HG03558 (cell line): ENCODE measurements at regions not wholly inside any gene's neighbourhood (a gene's known extent, or its start where the extent isn't known, plus 50 kb on each side); places are given as distances from the start of the nearest gene placed in this dataset.
"Not testable (repeated sequence)": the region's sequence is repeated elsewhere in the genome, so short reads cannot be mapped to it uniquely, and the experiment has no call there.

ENCODE experiments used
- ATAC-seq: cut with Tn5 transposase; IDR thresholded peaks from one replicate; pipeline ENCODE4 v1.9.1; 2021; ENCODE audit warnings: moderate number of reproducible peaks; ENCODE audit not compliant: unreplicated experiment; ENCODE audit errors: extremely low read depth

DNA sequence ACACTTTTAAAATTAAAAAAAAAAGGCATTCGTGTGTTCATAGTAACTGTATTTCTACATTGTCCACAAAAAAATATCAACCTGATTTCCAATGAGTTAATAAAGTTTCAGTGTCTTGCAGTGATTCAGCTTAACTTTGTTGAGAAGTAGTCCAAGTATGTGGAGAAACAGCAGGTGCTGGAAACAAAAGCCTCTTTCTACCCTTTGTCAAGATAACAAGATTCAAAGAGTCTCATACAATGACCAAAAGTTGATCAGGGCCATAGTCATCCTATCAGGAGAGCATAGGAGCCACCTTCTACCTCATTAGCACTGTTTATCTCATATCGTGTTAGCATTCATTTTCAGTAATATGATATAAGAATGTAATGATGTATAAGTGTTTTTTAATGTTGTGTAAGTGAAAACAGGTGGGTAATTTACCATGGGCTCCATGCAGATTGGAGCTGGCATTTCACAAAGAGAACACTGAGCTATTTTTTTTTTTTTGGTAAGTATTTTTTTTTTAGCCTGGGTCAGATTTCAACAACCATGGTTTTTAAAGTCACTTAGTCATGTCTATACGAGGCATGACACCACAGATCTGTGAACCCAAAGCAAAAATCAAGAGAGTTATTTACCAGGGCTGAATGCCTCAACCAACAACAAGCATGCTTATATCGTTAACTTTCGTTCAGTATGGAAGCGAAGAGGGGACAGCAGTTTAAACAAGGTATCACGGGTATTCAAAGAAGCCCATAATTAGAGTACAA lies 165.0 kb upstream of the ZNF521 start:
- no peak for ATAC-seq

DNA sequence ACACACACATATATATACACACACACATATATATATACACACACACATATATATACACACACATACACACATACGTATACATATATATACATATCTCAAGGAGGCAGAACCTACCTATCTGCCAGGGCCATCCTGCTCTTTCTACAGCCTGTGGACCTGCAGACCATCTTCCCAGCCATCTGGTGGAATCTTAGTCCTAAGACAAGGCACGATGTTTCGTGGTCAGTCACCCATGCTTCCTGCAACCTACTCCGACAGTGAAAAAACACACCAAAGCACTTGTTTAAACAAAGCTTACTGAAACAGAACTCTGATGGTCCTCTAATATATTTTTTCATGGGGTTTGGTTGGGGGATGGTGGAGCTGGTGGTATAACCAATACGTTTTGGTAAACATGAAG lies 164.2 kb upstream of the ZNF521 start:
- no peak for ATAC-seq

DNA sequence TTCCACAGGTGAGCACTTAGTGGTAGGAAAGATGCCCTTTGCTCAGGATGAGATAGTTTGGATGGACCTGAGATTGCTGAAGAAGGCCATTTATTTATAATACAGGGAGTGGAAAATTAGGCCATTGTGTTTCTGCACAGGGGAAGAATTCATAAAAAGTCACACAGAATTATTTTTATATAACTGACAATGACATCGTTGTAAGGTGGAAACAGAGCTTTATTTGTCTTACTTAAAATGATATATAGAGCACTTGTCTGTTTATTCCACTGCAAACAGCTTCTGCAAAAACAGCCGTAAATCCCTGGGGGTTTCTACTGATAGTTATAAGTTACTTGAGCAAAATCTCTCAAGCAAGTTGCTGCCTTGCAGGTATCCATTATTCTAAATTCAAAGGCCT lies 158.1 kb upstream of the ZNF521 start:
- no peak for ATAC-seq

- no peak for ATAC-seq
Measured at GRCh38 chr18:25503567-25504081, 151.7 kb upstream of the ZNF521 start.

DNA sequence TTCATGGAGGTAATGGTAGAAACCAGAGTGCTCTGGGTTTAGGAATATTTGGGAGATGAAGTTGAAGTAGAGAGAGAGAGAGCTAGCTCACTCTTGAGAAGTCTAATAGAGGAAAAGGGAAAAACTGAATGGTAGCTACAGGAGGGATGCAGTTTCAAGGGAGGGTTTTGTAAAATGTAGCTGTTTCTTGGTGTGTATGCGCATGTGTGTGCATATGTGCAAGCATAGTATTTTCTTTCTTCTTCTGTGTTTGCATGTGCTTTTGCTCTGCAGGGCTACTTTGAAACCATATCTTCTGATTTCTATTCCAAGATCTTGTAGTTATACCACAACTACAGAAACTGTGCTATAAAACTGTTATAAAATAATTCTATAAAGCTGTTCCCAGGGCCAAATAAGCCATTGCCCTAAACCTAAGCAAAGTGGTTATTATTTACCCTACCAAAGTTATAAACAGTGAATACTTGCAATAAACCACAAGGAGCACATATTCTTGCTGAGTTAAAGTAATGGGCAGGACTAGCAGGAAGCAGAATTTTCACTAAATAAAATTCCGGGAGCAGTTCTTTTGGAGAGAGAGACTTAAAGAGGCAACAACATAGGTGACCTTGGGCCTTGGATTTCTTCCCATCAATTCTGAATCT lies 145.3 kb upstream of the ZNF521 start:
- no peak for ATAC-seq

GRCh38 chr18:25496544-25496943 lies 144.6 kb upstream of the ZNF521 start:
- no peak for ATAC-seq

GRCh38 chr18:25495606-25496005 lies 143.6 kb upstream of the ZNF521 start:
- ATAC-seq, result no peak

GRCh38 chr18:25494888-25495287 lies 142.9 kb upstream of the ZNF521 start:
- no peak for ATAC-seq

DNA sequence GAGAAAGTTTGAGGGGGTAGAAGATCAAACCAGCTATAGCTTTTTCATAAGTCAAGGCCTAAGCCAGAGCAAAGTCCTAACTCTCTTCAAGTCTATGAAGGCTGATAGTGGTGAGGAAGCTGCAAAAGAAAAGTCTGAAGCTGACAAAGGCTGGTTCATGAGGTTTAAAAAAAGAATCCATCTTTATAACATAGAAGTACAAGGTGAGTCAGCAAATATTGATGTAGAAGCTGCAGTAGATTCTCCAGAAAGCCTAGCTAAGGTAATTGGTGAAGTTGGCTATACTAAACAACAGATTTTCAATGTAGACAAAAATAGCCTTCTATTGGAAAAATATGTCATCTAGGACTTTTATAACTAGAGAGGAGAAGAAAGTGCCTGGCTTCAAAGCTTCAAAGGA lies 141.4 kb upstream of the ZNF521 start:
- no peak for ATAC-seq

DNA sequence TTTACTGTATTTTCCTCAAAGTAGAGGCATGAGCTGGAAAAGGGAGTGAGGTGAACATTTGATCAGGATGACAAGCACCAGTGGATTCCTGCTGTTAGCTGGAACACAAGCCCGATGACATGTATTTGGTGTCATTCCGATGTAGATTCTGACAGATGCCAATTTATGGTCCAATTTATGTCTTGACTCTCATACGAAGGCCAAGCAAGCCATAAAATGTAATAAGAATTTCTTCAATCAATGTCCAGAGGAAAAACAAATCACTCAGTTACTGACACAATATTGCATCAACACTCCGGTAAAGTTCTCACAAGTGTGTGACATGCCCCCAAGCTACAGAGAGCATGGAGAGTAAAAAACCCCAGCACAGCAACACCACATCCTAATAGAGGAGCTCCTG lies 138.3 kb upstream of the ZNF521 start:
- ATAC-seq, result no peak

- ATAC-seq, result no peak
Measured at GRCh38 chr18:25473008-25473407, 121.0 kb upstream of the ZNF521 start.

DNA sequence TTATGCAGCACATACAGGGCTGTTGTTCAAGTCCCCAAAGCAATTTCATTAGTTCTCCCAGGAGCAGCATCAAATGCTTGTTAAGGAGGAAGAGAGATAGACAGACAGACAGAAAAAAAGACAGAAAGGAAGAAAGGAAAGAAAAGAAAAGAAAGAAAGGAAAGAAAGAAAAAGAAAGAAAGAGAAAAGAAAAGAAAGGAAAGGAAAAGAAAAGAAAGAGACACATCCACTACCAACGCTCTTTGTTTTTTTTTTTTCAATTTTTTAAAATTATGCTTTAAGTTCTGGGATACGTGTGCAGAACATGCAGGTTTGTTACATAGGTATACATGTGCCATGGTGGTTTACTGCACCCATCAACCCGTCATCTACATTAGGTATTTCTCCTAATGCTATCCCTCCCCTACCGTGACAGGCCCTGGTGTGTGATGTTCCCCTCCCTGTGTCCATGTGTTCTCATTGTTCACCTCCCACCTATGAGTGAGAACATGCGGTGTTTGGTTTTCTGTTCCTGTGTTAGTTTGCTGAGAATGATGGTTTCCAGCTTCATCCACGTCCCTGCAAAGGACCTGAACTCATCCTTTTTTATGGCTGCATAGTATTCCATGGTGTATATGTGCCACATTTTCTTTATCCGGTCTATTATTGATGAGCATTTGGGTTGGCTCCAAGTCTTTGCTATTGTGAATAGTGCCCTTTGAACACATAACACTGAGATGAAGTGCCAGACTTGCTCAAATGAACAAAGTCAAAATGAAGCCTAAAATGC lies 119.0 kb upstream of the ZNF521 start:
- ATAC-seq, result not testable (repeated sequence)

- ATAC-seq, result no peak
Measured at GRCh38 chr18:25470062-25470461, 118.1 kb upstream of the ZNF521 start.

- ATAC-seq, result no peak
Measured at GRCh38 chr18:25469489-25469888, 117.5 kb upstream of the ZNF521 start.

GRCh38 chr18:25467226-25467987 lies 115.4 kb upstream of the ZNF521 start:
- no peak for ATAC-seq

DNA sequence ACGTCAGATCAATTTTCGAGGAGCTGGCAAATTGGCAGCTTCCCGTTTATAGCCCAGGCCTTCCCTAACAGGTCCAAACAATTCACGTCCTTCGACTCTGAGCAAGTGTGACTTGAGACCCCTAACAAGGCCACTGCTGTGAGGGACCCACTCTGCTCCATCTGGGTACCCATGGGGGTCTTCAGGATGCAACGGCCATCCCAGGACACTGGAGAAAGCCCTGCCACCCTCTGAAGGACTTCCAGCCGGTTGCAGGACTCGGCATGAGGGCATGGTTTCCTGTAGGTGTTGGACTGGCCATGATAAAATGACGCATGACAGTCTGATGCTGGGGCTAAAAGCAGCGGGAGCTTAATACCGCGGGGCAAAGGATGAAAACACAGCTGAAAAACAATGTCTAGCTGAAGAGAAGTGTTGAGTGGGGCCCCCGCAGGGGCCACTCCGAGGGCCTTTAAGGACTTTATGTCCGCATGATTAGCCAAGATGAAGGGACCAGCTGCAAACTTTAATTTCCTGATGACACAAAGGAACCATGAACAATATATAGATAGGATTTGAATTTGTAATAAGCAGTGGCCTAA lies 113.3 kb upstream of the ZNF521 start:
- ATAC-seq, result no peak

GRCh38 chr18:25464227-25464626 lies 112.3 kb upstream of the ZNF521 start:
- ATAC-seq, result no peak

GRCh38 chr18:25463726-25464125 lies 111.8 kb upstream of the ZNF521 start:
- no peak for ATAC-seq

GRCh38 chr18:25459814-25460213 lies 107.8 kb upstream of the ZNF521 start:
- no peak for ATAC-seq

GRCh38 chr18:25457601-25458000 lies 105.6 kb upstream of the ZNF521 start:
- no peak for ATAC-seq
